GM23248 (cell line): ENCODE measurements at regions not wholly inside any gene's neighbourhood (a gene's known extent, or its start where the extent isn't known, plus 50 kb on each side); places are given as distances from the start of the nearest gene placed in this dataset.

ENCODE experiments used
- DNase-seq: peaks from one replicate; pipeline ENCODE4 v3.0.0-alpha.2; 2015
- H2AFZ ChIP-seq: fragments of 200-600 bp; sonication (generic); 2 replicates; pipeline ENCODE4 v1.6.1; 2016; ENCODE audit warnings: antibody characterized with exemption
- H3F3A ChIP-seq: fragments of 200-600 bp; sonication (generic); 2 replicates; pipeline ENCODE4 v1.6.1; 2016; ENCODE audit warnings: mild to moderate bottlenecking, antibody characterized with exemption, mixed run types; ENCODE audit not compliant: insufficient read depth
- H3K27ac ChIP-seq: fragments of 200-600 bp; sonication (generic); 2 replicates; pipeline ENCODE4 v1.5.1; 2016; ENCODE audit warnings: mild to moderate bottlenecking
- H3K27me3 ChIP-seq: fragments of 200-600 bp; sonication (generic); replicated peaks from 2 replicates; pipeline ENCODE4 v1.6.1; 2016; ENCODE audit warnings: mild to moderate bottlenecking; ENCODE audit not compliant: insufficient read depth
- H3K36me3 ChIP-seq: fragments of 200-600 bp; sonication (generic); 2 replicates; pipeline ENCODE4 v1.6.1; 2016; ENCODE audit warnings: low read depth, mild to moderate bottlenecking
- H3K4me1 ChIP-seq: fragments of 200-600 bp; sonication (generic); 2 replicates; pipeline ENCODE4 v1.6.1; 2016; ENCODE audit warnings: mild to moderate bottlenecking; ENCODE audit not compliant: insufficient read depth
- H3K4me2 ChIP-seq: fragments of 200-600 bp; sonication (generic); one replicate; pipeline ENCODE4 v1.6.1; 2016; ENCODE audit warnings: mild to moderate bottlenecking; ENCODE audit not compliant: unreplicated experiment
- H3K4me3 ChIP-seq: fragments of 200-600 bp; sonication (generic); 2 replicates; pipeline ENCODE4 v1.5.1; 2016; ENCODE audit warnings: mild to moderate bottlenecking
- H3K79me2 ChIP-seq: fragments of 200-600 bp; sonication (generic); 2 replicates; pipeline ENCODE4 v1.6.1; 2016; ENCODE audit warnings: mild to moderate bottlenecking; ENCODE audit not compliant: insufficient read depth
- H3K9ac ChIP-seq: fragments of 200-600 bp; sonication (generic); 2 replicates; pipeline ENCODE4 v1.6.1; 2016; ENCODE audit warnings: mild to moderate bottlenecking
- H3K9me2 ChIP-seq: fragments of 200-600 bp; sonication (generic); 2 replicates; pipeline ENCODE4 v1.6.1; 2016; ENCODE audit warnings: mixed run types, mild to moderate bottlenecking, moderate library complexity; ENCODE audit not compliant: insufficient read depth
- H3K9me3 ChIP-seq: fragments of 200-600 bp; sonication (generic); one replicate; pipeline ENCODE4 v1.6.1; 2017; ENCODE audit warnings: low read depth
- H4K20me1 ChIP-seq: fragments of 200-600 bp; sonication (generic); 2 replicates; pipeline ENCODE4 v1.6.0; 2016; ENCODE audit not compliant: insufficient read depth
- EZH2 ChIP-seq: fragments of 200-600 bp; sonication (generic); IDR thresholded peaks from 2 replicates; pipeline ENCODE4 v1.6.1; 2018; ENCODE audit warnings: antibody characterized with exemption, mild to moderate bottlenecking; ENCODE audit not compliant: insufficient read depth, poor library complexity, severe bottlenecking
- EZH2phosphoT487 ChIP-seq: fragments of 200-600 bp; sonication (generic); IDR thresholded peaks from 2 replicates; pipeline ENCODE4 v1.6.1; 2018; ENCODE audit warnings: antibody characterized with exemption, moderate library complexity, mild to moderate bottlenecking, low read depth; ENCODE audit not compliant: insufficient read depth
- WGBS, 2 experiments: methylation state at CpG; one replicate each; pipeline ENCODE4 v1.1.6; 2015 to 2017; ENCODE audit warnings: low lambda C conversion rate in 2 of 2, low coverage in 1 of 2; ENCODE audit errors: missing lambda C conversion rate in 2 of 2; 5-methylcytosine and 5-hydroxymethylcytosine counted together
- in situ Hi-C: fragments of 300-500 bp; cut with MboI; formaldehyde crosslinking; loops from 2 replicates; pipeline ENCODE4 v1.15.0; 2020

DNA sequence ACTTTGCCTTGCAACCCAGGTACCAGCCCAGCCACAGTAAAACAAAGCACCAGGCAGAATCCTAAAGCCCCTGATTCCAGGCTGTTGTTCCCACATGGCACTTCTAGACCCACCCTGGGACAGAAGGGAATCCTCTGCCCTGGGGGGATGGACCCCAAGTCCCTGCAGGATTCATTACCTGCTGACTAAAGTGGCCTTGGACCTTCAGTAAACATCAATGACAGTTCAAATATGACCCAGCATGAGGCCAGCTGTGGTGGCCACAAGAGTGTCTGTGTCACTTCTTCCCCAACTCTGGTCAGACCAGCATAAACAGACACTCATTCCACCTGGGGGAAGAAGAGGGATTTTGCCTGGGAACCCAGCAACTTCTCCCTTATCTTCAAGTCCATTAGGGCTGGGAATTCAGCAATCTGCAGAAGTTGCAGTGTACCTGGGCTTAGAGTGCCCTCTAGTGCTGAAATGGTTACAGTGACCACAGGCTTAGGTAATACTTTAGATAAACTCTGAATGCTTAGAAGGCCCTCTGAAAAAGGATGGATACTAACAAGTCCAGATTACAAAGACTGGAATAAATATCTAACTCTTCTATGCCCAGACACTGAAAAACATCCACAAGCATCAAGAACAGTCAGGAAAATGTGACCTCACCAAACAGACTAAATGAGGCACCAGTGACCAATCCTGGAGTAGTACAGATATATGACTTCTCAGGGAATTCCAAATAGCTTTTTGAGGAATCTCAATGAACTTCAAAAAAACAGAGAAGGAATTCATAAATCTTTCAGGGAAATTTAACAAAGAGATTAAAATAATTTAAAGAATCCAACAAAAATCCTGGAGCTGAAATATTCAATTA lies 108.5 kb upstream of the TMEM168 start:
- H3K4me3 ChIP-seq, result no peak overlapping the region
- H3K36me3 ChIP-seq, result peaks cover 13% of the 10 kb centered on the region
- no peaks in the 10 kb centered on the region for H4K20me1 ChIP-seq
- no peak overlapping the region for H2AFZ ChIP-seq
- no peaks in the 10 kb centered on the region for H3K27me3 ChIP-seq
- H3K4me2 ChIP-seq, result no peak overlapping the region
- no peaks in the 10 kb centered on the region for H3K9me3 ChIP-seq
- in situ Hi-C loops, result loop anchor here (25.0 kb wide), 1 partner anchor 361 kb away; no protein-coding TSS in a partner anchor
- DNase-seq, result peak; percentile 72
- H3F3A ChIP-seq, result peaks cover 8% of the 10 kb centered on the region; the same call in 1 of the 2 replicates
- no peaks in the 10 kb centered on the region for H3K4me1 ChIP-seq
- no peak for TF ChIP-seq EZH2phosphoT487
- TF ChIP-seq EZH2, result no peak
- no peaks in the 10 kb centered on the region for H3K9me2 ChIP-seq
- no peak overlapping the region for H3K27ac ChIP-seq
- peaks cover 98% of the 10 kb centered on the region for H3K79me2 ChIP-seq
- no peak overlapping the region for H3K9ac ChIP-seq

DNA sequence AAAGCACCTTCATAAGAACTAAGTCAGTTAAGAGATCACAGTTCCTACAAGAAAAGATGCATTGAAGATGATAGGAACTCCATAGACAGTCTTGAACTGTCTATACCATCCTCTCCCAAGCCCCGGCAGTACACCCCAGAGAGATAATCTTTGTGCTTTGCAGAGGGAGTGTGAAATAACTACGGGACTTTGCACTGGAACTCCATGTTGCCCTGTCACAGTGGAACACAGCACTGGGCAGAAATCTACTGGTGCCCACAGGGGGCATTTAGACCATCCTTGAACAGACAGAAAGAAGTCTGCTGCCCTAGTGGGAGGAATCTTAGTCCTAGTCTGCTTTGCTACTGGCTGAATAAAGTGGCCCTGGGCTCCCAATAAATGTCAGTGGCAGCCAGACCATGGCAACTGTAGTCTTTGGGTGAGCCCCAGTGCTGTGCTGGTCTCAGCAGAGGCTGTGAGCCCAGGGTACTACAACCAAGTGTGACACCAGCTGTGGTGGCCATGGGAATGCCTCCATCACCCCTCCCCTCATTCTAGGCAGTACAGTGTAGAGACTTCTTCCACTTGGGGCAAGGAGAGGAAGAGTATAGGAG lies 107.7 kb upstream of the TMEM168 start:
- DNase-seq, result no peak
- in situ Hi-C loops, result loop anchor here (25.0 kb wide), 1 partner anchor 361 kb away; no protein-coding TSS in a partner anchor
- Histone ChIP-seq H3K27me3 (no peaks in the 10 kb centered on the region), H3K4me3 (no peak overlapping the region), H4K20me1 (no peaks in the 10 kb centered on the region), H3K79me2 (peaks cover 98% of the 10 kb centered on the region), H3K9ac (no peak overlapping the region), H3K9me3 (no peaks in the 10 kb centered on the region), H3K27ac (no peak overlapping the region), H3K4me1 (no peaks in the 10 kb centered on the region), H3F3A (0 out of 2 replicates have a peak, but pooled peaks cover 5% of the 10 kb centered on the region), H3K4me2 (no peak overlapping the region), H3K9me2 (no peaks in the 10 kb centered on the region), H2AFZ (no peak overlapping the region), H3K36me3 (peaks cover 17% of the 10 kb centered on the region)
- TF ChIP-seq EZH2phosphoT487 (no peak), EZH2 (no peak)
- 86 to 94% methylated on average over 2 of the region's 2 CpGs for WGBS, 2 experiments

DNA sequence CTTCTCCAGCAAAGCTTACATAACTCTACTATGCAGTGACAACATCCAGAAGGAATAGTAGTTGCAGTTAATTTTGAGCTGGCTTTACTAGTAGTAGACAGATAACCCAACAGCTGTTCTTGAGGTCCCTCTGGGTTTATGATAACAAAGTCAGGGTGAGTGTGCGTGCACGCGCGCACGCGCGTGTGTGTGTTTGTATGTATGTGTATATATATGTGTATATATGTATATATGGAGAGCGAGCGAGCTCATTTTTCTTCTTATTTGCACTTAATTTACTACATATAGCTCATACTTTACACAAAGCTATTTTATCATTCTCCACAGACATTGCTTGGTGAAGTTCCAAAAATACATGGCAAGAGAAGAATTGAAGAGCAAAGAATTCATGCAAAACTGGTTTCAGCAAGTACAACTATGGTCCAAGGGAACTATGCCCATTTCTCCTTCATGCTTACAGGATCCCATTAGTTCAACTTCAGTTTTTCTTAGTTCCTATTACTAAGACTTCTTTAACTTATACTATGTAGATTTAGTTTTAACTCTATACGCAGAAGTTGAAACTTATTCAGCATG lies 105.9 kb upstream of the TMEM168 start:
- no peak for TF ChIP-seq EZH2phosphoT487
- no peak for TF ChIP-seq EZH2
- Histone ChIP-seq H3K36me3 (peaks cover 20% of the 10 kb centered on the region), H3K9ac (no peak overlapping the region), H3K4me2 (no peak overlapping the region), H3K27me3 (no peaks in the 10 kb centered on the region), H2AFZ (no peak overlapping the region), H3K9me2 (no peaks in the 10 kb centered on the region), H3K27ac (no peak overlapping the region), H3K9me3 (no peaks in the 10 kb centered on the region), H3K79me2 (peaks cover 99% of the 10 kb centered on the region), H3K4me3 (no peak overlapping the region), H3F3A (0 out of 2 replicates have a peak, but pooled peaks cover 5% of the 10 kb centered on the region), H3K4me1 (no peaks in the 10 kb centered on the region), H4K20me1 (no peaks in the 10 kb centered on the region)
- in situ Hi-C loops, result loop anchor here (25.0 kb wide), 1 partner anchor 359 kb away; no protein-coding TSS in a partner anchor
- no peak for DNase-seq
- 99 to 100% methylated on average over 10 of the region's 10 CpGs for WGBS, 2 experiments

DNA sequence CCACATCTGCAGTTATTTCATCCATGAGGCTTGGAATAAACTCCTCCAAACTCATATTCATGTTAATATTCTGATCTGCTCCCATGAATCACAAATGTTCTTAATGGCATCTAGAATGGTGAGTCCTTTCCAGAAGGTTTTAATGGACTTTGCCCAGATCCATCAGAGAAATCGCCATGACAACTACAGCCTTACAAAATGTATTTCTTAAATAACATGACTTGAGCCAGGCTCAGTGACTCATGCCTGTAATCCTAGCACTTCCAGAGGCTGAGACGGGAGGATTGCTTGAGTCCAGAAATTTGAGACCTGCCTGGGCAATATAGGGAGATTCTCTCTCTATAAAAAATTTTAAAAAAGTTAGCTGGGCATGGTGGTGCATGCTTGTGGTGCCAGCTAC lies 102.1 kb upstream of the TMEM168 start:
- H3K4me1 ChIP-seq, result peaks cover 9% of the 10 kb centered on the region; the same call in 1 of the 2 replicates
- WGBS, 2 experiments, result 68 to 79% methylated on average over 2 of the region's 2 CpGs
- H3K27me3 ChIP-seq, result no peaks in the 10 kb centered on the region
- H3K36me3 ChIP-seq, result peaks cover 29% of the 10 kb centered on the region
- no peak overlapping the region for H3K27ac ChIP-seq
- no peak overlapping the region for H3K4me2 ChIP-seq
- H3K9me2 ChIP-seq, result no peaks in the 10 kb centered on the region
- H2AFZ ChIP-seq, result no peak overlapping the region
- H3K9me3 ChIP-seq, result no peaks in the 10 kb centered on the region
- H3K4me3 ChIP-seq, result no peak overlapping the region
- H4K20me1 ChIP-seq, result no peaks in the 10 kb centered on the region
- in situ Hi-C loops, result loop anchor here (25.0 kb wide), 1 partner anchor 355 kb away; no protein-coding TSS in a partner anchor
- TF ChIP-seq EZH2phosphoT487 (no peak), EZH2 (no peak)
- H3K79me2 ChIP-seq, result peaks cover 97% of the 10 kb centered on the region
- H3K9ac ChIP-seq, result no peak overlapping the region
- DNase-seq, result peak; percentile 68
- no peaks in the 10 kb centered on the region for H3F3A ChIP-seq
